Stimulated activated CD8-positive, alpha-beta memory T cell treated with anti-CD3 and anti-CD28 coated beads, Interleukin-12 subunit alpha, Interleukin-12 subunit beta, amount 100 ng/mL, for 4 hours (primary cell): ENCODE measurements at regions not wholly inside any gene's neighbourhood (a gene's known extent, or its start where the extent isn't known, plus 50 kb on each side); places are given as distances from the start of the nearest gene placed in this dataset.

ENCODE experiments used
- DNase-seq: peaks from one replicate; pipeline ENCODE4 v3.0.0-alpha.2; 2020; ENCODE audit warnings: low read depth

DNA sequence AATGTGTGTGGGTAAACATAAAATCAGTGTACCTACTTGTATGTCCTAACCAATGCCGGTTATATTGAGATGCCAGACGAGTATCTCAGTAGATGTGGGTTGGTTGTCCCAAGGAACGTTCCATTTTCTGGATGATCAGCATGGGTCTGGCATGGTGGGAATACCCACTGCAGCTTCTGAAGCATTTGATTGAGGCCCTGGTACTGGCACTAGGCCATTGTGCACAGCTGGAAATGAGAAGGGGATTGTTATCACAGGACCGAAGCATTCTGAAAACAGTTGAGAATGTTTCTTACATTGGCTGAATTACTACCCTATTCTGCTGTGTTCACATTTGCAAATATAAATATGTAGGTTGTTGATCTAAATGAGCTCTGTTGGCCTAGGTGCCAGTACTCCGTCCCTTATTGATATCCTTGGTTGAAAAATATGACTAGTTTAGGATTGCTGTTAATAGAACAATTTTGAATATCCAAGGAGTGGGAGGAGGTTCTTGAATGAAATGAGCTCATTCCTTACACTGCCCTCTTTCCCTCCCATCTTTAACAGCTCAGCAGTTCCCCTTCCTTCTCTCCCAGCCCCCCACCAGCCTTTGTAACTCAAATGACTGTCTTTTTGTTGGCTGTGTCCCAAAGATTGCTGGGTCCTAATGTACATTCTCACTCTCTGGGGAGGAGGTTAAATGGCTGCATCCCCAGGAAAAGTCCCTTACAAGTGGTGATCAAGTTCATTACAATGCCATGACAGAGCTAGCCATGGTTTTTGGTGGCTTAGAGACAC is 293.3 kb upstream of the TPM1 start:
- no peak for DNase-seq

- DNase-seq, result no peak
Measured at GRCh38 chr15:62750471-62750870, 292.1 kb upstream of the TPM1 start.

DNA sequence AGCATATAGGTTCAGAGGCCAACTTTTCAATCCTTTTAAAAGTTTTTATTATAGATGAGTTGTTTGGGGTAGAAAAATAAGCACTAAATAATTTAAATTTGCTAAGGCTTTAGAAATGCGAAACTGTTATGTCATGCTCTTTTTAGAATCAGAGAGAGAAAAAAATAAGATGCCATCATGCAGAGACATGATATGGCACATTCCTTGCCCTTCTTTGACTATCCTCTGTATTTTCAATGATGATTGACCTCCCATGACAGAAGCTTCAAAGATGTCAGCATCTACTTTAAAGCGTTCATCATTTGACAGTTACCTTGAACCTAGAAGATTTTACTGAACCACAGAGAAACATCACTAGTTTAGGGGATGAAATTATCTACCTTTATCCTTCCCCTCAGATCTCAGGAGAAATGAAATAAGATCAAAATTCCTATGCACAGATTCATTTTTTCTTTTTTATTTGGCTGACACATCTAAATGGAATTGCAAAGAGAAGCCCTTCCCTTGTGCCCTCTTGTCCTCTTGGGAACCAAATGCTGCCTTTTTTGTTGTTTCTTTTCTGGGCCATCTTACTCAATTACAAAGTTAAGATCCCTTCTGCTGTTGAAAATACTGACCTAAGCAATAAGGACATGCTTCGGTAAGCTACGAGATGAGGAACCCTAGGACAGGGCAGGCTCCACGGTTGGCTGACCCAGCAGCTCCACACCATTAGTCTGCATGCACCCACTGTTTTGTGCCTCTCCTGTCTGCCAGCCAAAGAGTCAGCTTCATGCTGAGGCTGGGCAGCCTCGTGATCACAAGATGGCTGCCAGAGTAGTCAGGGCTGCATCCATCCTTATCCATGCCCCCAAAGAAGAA is 289.7 kb upstream of the TPM1 start:
- DNase-seq, result no peak

DNA sequence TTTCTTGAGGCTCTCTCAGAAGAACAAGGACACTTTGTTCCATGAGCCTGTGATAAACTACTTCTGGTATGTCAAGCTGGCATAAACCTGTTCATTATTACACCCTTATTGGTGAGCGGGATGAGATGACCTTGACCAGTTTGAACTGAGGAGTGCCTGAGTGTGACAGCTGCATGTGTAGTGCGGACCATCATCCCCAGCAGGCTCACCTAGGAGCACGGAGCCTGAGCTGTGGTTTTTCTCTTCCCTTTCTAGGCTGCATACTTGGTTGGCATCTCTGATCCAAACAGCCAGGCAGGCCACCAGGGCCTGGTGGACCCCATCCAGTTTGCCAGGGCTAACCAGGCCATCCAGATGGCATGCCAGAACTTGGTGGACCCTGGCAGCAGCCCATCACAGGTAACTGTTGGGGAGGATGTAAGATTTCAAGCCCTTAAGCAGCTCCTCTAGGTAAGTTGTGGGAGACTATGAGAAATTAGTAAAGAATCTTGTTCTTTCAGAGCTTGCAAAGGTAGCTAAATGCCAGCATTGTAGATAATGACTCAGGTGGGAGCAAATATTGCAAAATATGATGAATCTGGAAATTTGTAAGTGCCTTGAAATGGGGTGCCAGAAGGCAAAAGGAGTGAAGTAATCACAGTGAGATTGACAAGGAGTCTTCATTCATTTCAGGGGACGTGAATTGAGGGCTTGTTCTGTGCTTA is 288.9 kb upstream of the TPM1 start:
- DNase-seq, result no peak

DNA sequence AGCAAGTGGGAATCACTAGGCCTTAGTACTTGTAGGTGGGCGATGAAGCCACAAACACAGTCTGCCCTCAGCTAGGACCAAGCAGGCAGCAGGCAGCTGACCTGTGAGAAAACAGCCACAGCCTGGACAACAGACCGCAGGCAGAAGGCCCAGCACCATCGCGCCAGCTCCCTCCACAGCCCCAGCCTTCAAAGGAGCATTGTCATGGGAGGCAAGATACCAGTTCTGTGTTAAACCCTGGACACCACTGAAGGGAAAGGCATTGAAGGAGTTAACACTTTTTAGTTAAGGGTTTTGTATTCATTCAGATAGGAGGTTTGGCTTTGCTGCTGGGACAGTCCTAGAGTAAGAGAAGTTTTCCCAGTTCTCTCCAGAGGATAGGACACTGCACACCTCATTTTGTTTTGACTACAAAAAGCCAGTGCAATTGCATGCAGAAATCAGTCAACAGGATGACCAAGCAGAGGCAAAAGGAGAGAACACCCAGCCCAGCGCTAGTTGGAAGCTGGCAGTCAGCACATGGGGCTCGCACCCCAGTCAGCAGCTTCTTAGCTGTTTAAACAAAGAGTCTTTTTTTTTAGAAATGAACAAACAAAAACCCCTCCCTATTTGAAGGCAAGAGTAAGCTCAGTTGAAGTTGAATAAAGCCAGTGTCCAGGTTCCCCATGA is 286.1 kb upstream of the TPM1 start:
- no peak for DNase-seq

GRCh38 chr15:62756995-62757360 is 285.6 kb upstream of the TPM1 start:
- no peak for DNase-seq

DNA sequence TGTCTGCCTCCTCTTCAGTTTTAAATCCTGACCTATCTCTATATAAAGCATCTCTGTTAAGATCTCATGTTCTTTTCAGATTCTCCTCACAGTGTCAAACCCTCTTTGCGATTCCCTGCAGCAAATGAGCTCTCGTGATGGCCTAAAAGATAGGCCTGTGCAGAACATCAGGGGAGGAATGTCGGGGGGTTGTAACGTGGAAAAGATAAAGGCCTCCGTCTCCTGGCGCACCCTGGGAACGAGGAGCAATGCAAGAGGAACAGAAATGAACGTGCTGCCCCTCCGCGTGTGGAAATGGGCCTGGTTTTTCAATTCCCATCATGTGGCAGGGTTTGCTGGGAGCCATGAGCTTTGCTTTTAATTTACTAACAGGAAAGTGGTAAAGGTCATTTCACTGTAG is 285.0 kb upstream of the TPM1 start:
- DNase-seq, result no peak

DNA sequence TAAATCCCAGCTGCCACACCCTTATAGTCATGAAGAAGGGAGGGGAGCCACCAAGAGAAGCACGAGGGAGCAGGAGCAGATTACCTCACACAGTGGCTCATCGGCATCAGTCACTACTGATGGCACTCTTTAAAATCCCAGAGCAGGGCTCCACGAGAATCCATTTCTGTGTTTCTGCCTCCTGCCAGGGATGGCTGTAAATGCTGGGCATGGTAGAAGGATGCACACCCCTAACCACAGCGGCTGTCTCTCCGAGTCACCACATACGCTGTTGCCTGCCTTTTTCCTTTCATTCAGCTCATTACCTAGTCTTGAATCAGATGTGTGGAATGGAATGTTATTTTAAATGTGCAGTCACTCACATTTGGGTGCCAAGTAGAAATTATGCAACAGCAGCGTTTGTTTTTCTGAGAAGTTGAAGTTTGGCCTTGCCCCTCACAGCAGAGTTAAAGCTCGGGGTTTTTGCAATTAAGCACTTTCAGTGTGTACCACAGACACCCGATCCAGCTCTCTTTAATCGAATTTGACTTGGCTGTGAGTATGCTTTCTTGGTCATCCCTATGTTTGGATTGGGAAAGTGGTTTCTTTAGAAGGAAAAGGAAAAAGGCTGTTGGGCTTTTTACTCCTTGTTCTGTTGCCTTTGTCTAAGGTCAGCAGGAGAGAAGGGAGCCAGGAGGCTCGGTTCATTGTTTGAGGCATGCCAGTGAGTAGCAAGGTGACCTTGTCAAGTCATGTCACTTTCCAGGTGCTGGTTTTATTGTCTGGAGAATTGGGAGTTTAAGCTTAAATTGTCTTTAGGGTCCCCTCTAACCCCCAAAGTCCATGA is 284.2 kb upstream of the TPM1 start:
- DNase-seq, result no peak

- DNase-seq, result no peak
Measured at GRCh38 chr15:62758952-62759349, 283.6 kb upstream of the TPM1 start.

- DNase-seq, result no peak
Measured at GRCh38 chr15:62760538-62760937, 282.0 kb upstream of the TPM1 start.

DNA sequence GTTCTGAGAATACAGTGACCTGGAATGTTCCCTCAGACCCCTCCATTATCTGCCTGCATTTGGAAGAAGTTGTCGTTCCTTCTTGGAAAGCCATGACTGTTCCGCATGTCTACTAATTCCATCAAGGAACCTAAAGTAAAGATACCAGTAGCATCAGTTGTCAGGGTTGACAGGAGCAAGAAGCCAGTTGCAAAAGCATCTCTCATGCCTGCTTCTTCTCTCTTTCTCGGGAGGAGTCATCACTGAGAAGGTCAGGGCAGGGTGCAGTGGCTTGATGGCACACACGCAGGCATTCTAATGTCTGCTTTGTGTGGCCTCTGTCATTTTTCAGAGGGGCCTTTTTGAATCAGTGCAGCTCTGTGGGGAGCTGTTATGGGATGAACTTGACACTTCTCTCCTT is 276.6 kb upstream of the TPM1 start:
- DNase-seq, result no peak

GRCh38 chr15:62766599-62766998 is 275.9 kb upstream of the TPM1 start:
- DNase-seq, result no peak

DNA sequence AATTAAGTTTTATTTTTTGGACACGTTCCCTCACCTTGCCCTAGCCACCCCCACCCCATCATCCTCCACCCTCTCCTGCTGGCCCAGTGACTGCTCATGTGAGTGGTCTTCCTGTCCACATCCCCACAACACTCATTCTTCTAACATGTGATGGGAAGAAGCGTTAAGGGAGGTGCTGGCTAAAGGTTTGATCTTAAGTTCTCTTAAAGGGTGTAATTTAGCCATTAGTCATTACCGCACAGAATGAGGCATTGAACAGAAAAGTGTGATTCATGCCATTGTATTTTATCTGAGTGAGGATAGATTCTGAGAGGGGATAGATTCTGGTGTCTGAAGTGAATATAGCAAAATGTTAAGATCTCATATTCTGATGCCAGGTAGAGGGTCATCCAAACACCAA is 272.9 kb upstream of the TPM1 start:
- no peak for DNase-seq

DNA sequence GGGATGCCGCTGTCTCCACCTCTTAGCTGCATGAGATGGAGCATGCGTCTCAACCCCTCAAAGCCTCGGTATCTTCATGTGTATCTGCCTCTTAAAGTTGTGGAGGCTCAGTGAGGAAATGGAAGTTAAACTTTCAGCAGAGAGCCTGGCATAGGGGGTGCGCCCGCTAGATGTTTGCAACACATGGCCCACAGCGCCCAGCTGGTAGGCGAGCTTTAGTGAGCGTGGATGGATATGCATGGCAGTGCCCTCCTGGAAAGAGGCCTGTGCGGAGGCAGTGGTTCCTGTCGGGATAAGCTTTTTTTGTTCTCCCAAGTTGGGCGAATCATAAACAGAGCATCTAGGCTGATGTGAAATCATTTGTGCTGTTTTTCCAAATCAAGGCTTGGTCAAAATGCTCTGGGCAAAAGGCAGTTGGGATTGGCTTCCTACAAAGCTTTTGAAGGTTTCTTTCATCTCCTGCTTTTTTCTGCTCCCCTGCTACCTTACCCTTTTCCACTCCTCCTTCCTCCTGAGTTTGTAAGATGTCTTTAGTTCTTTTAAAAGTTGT is 272.4 kb upstream of the TPM1 start:
- no peak for DNase-seq

DNA sequence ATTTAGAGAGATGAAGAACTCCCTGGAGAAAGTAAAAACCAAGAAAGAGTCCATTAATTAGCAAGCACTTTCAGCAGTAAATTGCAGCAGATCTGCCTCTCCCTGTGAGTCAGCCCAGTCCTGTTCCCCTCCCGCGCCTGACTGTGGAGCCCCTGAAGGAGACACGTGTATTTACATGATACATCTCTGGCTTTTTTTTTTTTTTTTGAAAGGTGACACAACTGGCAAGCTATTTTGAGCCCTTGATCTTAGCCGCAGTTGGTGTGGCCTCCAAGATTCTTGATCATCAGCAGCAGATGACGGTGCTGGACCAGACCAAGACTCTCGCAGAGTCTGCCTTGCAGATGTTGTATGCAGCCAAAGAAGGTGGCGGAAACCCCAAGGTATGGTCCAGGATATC is 271.8 kb upstream of the TPM1 start:
- no peak for DNase-seq

DNA sequence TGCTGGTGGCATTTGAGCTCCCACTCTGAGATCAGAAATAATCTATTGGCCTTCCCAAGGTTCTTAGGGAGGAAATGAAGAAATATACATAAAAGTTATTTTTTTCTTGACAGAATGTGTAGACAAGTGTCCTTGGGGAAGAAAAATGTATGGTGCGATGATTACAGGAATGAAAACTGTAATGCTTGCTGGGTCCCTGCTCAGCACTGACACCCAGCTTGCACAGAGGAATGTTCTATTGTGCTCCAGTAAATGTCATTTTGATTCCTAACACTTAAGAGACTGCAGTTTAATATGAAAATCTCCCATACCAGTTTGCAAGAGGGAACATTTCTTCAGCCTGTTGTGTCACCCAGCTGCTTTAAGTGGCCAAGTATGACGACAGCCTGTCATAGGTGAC is 271.3 kb upstream of the TPM1 start:
- no peak for DNase-seq

DNA sequence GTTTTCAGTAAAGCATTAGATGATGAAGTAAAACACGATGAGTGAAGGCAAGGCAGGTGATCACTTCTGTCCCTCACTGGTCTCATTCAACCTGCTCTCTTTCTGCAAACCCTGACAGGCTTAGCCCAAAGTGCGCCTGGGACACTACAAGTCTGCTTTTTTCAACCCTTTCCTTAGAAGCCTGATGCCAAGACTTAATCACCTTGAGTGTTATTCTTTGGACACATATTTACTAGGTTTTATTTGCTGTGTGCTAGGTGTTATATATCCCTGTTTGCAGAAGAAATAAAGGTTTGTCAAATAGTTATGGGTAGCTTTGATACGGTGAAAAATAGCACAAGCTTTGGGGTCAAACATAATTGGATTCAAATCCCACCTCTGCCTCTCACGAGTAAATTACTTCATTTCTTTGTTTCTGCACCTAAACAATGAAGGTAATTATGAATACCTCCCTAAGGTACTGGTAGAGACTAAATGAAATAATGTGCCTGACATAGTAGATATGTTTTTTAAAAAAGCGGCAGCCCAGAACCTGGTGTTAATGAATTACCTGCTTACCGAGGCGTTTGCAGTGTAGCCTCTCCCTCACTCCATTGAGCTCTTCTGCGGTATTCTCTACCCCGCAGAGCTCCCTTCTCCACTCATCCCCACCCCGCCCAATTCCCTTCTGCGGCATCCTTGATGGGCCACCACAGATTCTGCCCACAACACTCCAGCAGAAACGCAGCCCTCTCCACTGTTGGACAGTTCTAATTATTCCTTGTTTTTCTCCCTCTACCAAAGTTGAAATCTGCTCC is 269.0 kb upstream of the TPM1 start:
- DNase-seq, result no peak

GRCh38 chr15:62775932-62776331 is 266.6 kb upstream of the TPM1 start:
- DNase-seq, result no peak

GRCh38 chr15:62777671-62778070 is 264.9 kb upstream of the TPM1 start:
- no peak for DNase-seq

DNA sequence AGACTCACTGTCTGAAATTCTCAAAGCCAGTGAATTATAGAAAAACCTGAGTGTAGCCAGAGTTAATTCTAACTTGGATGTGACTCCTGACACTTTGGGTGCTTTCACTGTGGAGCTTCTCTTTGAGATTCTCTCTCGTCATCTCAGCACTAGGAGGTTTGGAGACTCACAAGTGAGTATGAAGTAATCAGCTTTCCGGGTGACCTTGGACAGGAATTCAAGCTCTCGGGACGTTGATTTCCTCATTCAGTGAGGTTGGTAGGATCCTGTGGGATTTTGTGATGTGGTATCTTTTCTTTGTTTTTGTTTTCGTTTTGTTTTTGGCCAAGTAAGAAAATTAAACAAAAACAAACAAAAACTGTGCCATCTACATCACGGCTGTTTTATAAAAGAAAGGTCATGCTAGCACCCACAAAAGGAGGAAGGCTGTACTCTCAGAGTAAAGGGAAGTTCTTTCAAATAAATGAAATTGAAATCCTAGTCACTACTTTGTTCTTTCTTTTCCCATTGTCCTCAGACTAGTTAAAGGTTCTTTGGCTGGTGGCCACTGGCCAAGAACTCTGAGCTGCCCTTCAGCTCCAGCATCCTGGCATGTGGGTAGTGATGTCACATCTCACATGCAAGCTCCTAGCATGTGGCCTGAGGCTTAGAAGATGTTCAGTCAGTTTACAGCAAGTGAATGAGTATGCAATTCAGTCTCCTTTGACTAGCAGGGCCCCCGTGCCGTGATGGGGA is 263.3 kb upstream of the TPM1 start:
- DNase-seq, result no peak
